ENCODE measurements at regions not wholly inside any gene's neighbourhood (a gene's known extent, or its start where the extent isn't known, plus 50 kb on each side); places are given as distances from the start of the nearest gene placed in this dataset.
A peak's percentile ranks its signal among the peaks of the same experiment; 100 is the strongest.
"Not testable (repeated sequence)": the region's sequence is repeated elsewhere in the genome, so short reads cannot be mapped to it uniquely, and the experiment has no call there.

GRCh38 chr2:4244422-4244821 is 541.0 kb downstream of the DCDC2C start:
- DNase-seq (ENCODE audit: low spot score): not testable (repeated sequence)

- DNase-seq (ENCODE audit: low spot score): no peak
Measured at GRCh38 chr2:4246364-4247131, 543.2 kb downstream of the DCDC2C start.

GRCh38 chr2:4247791-4248190 is 544.4 kb downstream of the DCDC2C start:
- DNase-seq (ENCODE audit: low spot score): no peak

- DNase-seq (ENCODE audit: low spot score): no peak
Measured at GRCh38 chr2:4255491-4255890, 552.1 kb downstream of the DCDC2C start.

DNA sequence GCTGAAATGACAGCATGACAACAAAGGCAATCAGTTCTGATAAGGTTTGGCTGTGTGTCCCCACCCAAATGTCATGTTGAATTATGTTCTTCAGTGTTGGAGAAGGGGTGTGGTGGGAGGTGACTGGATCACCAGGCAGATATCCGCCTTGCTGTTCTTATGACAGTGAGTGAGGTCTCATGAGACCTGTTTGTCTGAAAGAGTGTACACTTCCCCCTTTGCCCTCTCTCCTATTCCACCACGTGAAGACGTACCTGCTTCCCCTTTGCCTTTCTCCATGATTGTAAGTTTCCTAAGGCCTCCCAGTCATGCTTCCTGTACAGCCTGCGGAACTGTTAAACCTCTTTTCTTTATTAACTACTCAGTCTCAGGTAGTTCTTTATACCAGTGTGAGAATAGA is 553.0 kb downstream of the DCDC2C start:
- DNase-seq (ENCODE audit: low spot score): no peak

DNA sequence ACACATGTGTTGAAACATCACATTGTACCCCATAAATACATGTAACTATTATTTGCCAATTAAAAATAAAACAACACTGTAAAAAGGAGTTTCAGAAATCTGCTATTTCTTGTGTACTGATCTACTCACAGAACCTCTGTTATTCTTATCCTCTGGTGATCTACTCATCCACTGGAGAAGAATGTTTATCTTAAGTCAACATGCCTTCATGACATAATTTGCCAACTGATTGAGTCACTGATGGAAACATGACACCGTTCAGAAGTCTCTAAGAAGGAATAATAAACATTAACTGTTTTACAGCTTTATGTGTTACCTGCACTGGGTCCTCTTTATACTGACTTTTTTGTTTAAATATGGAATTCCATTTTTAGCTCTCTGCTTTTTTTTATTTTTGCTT is 555.2 kb downstream of the DCDC2C start:
- no peak for DNase-seq (ENCODE audit: low spot score)

DNA sequence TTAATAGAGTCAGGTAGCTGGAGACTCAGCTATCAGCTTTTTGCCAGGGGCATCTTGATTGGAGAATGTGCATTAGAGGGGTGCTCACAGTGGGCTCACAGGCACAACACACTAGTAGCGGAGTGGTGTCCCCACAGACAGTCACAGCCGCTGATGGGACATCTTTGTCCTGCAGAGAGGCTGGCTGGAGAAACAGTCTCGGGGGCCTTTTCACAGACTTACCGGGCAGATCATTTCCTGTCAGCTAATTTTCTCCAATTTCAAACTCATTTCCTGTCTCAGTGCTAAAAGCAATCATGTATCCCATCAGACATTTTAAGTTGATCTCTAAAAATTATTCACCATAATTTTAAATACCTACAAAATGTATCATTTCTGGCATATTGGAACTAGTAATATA is 562.6 kb downstream of the DCDC2C start:
- no peak for DNase-seq (ENCODE audit: low spot score)

GRCh38 chr2:4269885-4270284 is 566.5 kb downstream of the DCDC2C start:
- DNase-seq (ENCODE audit: low spot score): no peak

- DNase-seq (ENCODE audit: low spot score): no peak
Measured at GRCh38 chr2:4272261-4272858, 569.0 kb downstream of the DCDC2C start.

DNA sequence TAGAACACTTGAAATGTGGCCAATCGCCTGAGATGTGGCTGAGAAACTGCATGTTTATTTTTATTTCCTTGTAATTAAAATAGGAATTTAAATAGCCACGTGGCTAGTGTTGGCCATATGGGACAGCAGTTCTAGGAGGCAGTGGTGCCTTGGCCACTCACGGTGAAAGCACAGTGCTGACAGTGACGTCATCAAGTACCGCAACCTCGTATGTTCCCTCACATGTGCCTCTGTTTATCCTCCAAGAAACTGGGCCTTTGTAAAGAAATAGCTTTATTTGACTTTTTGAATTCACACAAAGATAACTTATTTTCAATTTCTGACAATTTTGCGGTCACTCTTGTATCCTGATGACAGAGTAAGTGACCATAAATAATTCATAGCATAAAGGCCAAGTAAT is 575.0 kb downstream of the DCDC2C start:
- no peak for DNase-seq (ENCODE audit: low spot score)

GRCh38 chr2:4279431-4279830 is 576.1 kb downstream of the DCDC2C start:
- DNase-seq (ENCODE audit: low spot score): no peak

GRCh38 chr2:4291430-4291829 is 588.1 kb downstream of the DCDC2C start:
- DNase-seq (ENCODE audit: low spot score): no peak

DNA sequence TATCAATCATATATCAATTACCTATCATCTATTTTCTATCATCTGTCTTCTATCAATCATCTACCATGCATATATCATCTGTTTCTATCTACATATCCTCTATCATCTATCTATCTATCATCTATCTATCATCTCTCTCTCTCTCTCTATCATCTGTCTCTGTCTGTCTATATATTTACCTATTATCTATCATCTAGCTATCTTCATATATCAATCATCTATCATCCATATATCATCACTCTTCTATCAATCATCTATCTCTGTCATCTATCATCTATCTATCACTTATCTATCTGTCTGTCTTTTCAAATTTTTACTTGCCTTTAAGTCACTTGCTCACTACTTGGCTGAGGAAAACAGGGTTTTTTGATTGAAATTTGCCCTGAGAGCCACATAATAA is 592.3 kb downstream of the DCDC2C start:
- DNase-seq (ENCODE audit: low spot score): no peak

DNA sequence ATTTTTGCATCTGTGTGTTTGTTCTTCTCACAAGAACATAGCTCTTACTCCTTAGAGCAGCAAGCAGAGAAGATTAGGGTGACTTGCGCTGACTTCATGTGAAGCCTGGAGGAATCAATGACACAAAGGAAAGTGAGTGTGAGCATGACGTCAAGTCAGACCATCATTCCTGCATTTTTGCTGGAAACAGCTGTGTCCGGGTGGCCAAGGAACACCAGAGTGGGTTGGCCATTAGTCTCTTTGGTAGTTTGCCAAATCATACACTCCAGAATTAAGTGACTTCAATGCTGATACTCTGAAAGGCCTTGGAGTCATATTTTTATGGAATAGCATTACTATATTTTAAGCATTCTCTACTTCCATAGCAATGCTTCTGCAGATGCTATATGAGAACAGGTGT is 597.2 kb downstream of the DCDC2C start:
- DNase-seq (ENCODE audit: low spot score): no peak

DNA sequence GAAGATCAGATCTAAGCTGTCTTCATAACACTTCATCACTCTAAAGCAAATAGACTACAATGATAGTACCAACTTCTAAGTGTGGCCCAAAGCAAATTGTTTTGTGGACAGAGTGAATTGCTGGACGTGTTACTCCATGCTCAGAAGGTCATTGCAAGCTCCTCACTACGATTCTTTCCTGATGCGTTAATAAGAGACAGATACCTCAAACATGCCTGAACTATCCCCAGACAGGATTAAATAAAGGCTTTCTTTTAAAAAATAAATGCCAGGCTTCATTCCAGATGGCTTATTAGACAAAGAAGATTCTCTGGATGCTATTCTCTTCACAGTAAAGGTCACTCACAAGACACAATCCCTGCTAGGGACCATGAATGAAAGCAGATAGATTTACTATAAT is 621.2 kb downstream of the DCDC2C start:
- no peak for DNase-seq (ENCODE audit: low spot score)

DNA sequence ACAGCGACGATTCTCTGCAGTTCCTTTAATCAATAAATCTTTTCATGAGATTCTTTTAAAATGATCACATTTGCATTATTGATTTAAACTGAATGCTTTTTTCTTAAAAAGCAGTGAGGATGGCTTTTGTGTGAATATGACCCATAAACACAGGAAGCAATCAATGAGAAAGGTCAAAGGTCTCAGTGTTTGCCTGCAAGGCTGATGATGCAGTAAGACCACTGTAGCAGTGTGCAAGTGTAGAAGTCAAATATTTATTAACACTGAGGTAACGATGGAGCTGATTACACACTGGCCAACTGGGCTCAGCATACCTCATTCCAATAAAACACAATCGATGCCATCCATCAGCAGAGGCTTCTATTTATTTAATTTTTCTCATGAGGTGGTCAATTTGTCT is 633.5 kb downstream of the DCDC2C start:
- DNase-seq (ENCODE audit: low spot score): no peak

- DNase-seq (ENCODE audit: low spot score): no peak
Measured at GRCh38 chr2:4338345-4338744, 635.0 kb downstream of the DCDC2C start.

DNA sequence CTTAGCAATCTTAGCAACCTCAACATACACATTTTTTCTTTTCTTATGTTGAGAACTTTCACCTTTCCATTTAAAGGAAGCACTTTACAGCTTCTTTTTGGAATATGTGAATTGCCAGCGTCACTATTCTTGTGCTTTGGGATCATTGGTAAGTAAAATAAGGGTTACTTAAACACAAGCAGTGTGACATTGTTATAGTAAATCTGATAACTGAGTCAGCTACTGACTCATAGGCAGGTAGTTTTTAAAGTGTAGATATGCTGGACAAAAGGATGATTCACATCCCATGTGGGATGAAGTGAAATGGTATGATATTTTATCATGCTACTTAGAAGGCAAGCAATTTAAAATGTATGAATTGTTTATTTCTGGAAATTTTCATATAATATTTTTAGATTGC is 637.2 kb downstream of the DCDC2C start:
- DNase-seq (ENCODE audit: low spot score): no peak

GRCh38 chr2:4346628-4347027 is 643.3 kb downstream of the DCDC2C start:
- DNase-seq (ENCODE audit: low spot score): no peak

DNA sequence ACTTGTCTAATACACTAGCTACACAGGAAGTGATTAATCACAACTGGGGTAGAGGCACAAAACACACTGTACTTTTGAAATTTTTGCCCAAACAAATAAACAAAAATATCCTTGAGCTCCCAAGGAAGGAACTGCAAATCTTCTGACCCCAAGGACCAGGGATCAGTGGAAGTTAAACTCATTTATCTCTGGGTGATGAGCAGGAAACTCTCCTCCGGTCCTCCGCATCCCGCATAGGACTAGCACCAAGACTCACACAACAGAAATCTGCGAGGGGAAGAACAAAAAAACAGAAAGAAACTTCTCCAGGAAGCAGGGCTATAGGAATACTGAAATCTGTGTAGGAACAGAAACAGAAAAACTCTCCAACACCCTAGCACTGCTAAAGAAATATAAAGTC is 650.3 kb downstream of the DCDC2C start:
- no peak for DNase-seq (ENCODE audit: low spot score)

GRCh38 chr2:4354164-4354563 is 650.8 kb downstream of the DCDC2C start:
- no peak for DNase-seq (ENCODE audit: low spot score)

DNA sequence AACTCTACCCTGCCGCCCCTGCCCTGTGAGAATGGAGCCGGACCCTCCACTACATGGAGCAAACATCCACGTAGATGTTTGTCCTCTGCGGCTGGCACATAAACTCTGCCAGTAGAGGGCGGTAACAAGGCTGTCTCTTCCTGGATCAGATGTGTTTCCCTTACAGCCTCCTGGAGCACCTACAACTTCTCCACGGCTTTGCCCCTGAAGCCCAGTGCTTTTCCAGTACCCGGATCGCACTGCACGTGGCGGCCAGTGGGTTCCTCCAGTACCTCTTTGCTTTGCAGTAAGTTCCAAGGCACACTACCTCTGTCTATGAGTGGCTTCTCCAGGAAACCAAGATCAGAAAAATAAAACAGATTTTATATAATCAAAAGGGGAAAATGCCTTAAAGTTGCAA is 651.3 kb downstream of the DCDC2C start:
- peak; percentile 64 for DNase-seq (ENCODE audit: low spot score)

DNA sequence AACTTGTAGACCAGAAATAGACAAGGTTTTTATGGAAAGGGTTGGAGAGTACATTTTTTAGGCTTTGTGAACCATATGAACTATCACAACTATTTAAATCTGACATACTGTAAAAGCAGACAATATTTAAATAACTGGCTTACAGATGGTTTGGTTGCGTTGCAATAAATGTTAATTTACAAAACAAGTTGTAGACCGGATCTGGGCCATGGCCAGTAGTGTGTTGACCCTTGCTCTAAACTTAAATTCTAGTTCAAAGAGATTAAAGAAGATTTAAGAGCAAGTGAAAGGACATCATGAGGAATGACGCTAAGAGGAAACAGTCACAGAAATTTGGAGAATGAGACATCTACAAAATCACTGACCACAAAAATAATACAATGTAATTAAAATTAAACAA is 652.7 kb downstream of the DCDC2C start:
- DNase-seq (ENCODE audit: low spot score): no peak

- DNase-seq (ENCODE audit: low spot score): no peak
Measured at GRCh38 chr2:4356541-4356940, 653.2 kb downstream of the DCDC2C start.
